HUES6 (cell line): ENCODE measurements at regions not wholly inside any gene's neighbourhood (a gene's known extent, or its start where the extent isn't known, plus 50 kb on each side); places are given as distances from the start of the nearest gene placed in this dataset.

ENCODE experiments used
- H3K27ac ChIP-seq: 2 replicates; pipeline ENCODE4 v1.7.0; 2013; ENCODE audit warnings: low read depth, mild to moderate bottlenecking, low read length, inconsistent platforms
- H3K27me3 ChIP-seq: 2 replicates; pipeline ENCODE4 v1.6.1; 2013; ENCODE audit warnings: low read length; ENCODE audit not compliant: control insufficient read depth, insufficient read depth
- H3K36me3 ChIP-seq: 2 replicates; pipeline ENCODE4 v1.6.1; 2013; ENCODE audit warnings: low read length; ENCODE audit not compliant: control insufficient read depth, insufficient read depth
- H3K4me1 ChIP-seq: 2 replicates; pipeline ENCODE4 v1.6.1; 2013; ENCODE audit warnings: low read length; ENCODE audit not compliant: control insufficient read depth, insufficient read depth
- H3K4me3 ChIP-seq: 2 replicates; pipeline ENCODE4 v1.5.1; 2013; ENCODE audit warnings: low read depth, low read length
- H3K9ac ChIP-seq: one replicate; pipeline ENCODE4 v1.6.1; 2013; ENCODE audit warnings: mild to moderate bottlenecking, low read length
- H3K9me3 ChIP-seq: 2 replicates; pipeline ENCODE4 v1.6.1; 2013; ENCODE audit warnings: low read depth, low read length; ENCODE audit not compliant: control insufficient read depth, insufficient read depth

DNA sequence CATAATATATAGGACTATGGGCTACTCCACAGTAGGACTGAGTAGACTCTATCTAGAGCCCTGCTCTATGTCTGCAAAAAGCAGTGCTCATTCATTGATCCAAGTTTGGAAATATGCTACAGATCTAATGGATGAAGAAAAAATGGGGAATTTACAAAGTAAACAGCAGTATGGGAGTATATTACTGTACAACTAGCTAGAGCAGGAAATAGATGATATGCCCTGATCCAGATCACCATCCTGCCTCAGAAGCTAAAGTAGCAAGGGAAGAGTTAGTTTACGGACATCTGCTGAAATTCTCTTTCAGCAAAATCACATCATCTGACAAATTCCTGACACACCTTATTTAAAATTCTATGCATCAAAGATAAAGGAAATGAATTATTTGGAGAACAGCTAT lies 168.2 kb upstream of the SEMA3A start:
- no peak overlapping the region for H3K9ac ChIP-seq
- no peak overlapping the region for H3K4me3 ChIP-seq
- H3K36me3 ChIP-seq = no peaks in the 10 kb centered on the region
- no peak overlapping the region for H3K27ac ChIP-seq
- no peaks in the 10 kb centered on the region for H3K9me3 ChIP-seq
- H3K4me1 ChIP-seq = peaks cover 8% of the 10 kb centered on the region
- no peaks in the 10 kb centered on the region for H3K27me3 ChIP-seq

DNA sequence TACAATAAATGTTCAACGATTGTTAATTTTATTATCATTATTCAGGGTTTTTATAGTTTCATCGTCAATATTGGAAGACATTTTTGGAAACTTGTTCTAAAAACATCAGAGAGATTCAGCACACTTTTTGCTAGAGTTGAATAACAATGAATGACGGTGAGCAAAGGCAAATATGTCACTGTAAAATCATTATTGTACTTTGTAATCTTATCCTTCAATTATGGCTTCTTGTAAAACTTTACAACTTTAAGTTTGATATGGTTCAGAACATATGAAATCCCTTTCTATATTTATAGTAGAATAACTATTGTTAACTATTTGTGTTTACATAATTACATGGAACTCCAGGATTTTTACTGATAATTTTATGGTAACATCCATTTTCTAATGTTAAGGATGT lies 167.8 kb upstream of the SEMA3A start:
- Histone ChIP-seq H3K4me1 (peaks cover 8% of the 10 kb centered on the region), H3K9ac (no peak overlapping the region), H3K9me3 (no peaks in the 10 kb centered on the region), H3K27ac (no peak overlapping the region), H3K36me3 (no peaks in the 10 kb centered on the region), H3K27me3 (no peaks in the 10 kb centered on the region), H3K4me3 (no peak overlapping the region)

- Histone ChIP-seq H3K27me3 (no peaks in the 10 kb centered on the region), H3K4me1 (no peaks in the 10 kb centered on the region), H3K4me3 (no peak overlapping the region), H3K27ac (no peak overlapping the region), H3K9ac (no peak overlapping the region), H3K36me3 (no peaks in the 10 kb centered on the region), H3K9me3 (no peaks in the 10 kb centered on the region)
Measured at GRCh38 chr7:84354866-84355265, 160.3 kb upstream of the SEMA3A start.

- no peak overlapping the region for H3K27ac ChIP-seq
- no peaks in the 10 kb centered on the region for H3K4me1 ChIP-seq
- H3K9ac ChIP-seq = no peak overlapping the region
Measured at GRCh38 chr7:84354030-84354429, 159.4 kb upstream of the SEMA3A start.

GRCh38 chr7:84339306-84339705 lies 144.7 kb upstream of the SEMA3A start:
- H3K9ac ChIP-seq = no peak overlapping the region
- H3K9me3 ChIP-seq = no peaks in the 10 kb centered on the region
- no peak overlapping the region for H3K4me3 ChIP-seq
- no peaks in the 10 kb centered on the region for H3K36me3 ChIP-seq
- H3K27me3 ChIP-seq = no peaks in the 10 kb centered on the region
- no peaks in the 10 kb centered on the region; the same call in 1 of the 2 replicates for H3K4me1 ChIP-seq
- H3K27ac ChIP-seq = no peak overlapping the region

More at GRCh38 chr7:84354030-84354429, 159.4 kb upstream of the SEMA3A start:
- Histone ChIP-seq H3K4me3 (no peak overlapping the region), H3K36me3 (no peaks in the 10 kb centered on the region), H3K27me3 (no peaks in the 10 kb centered on the region), H3K9me3 (no peaks in the 10 kb centered on the region)

DNA sequence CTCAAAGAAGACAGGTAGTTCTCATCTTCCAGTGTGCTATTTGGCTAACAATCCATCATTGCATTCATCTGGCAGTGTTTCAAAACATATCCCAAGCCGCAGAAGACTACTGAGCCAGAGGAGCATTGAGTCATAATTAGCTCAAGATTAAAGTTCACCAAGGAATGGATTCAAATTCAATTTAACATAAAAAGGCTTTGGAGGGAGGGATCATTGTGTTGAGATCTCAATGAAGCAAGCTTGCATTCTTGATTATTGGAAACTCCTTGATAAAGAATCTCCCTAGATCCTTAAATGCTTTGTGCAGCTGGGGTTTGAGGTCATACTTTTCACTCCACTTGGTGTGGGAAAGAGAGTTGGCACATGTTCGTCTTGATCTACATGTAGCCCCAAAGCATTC lies 142.8 kb upstream of the SEMA3A start:
- H3K36me3 ChIP-seq = no peaks in the 10 kb centered on the region
- H3K9me3 ChIP-seq = no peaks in the 10 kb centered on the region
- H3K4me1 ChIP-seq = no peaks in the 10 kb centered on the region; the same call in 1 of the 2 replicates
- H3K27ac ChIP-seq = no peak overlapping the region
- H3K27me3 ChIP-seq = no peaks in the 10 kb centered on the region
- no peak overlapping the region for H3K4me3 ChIP-seq
- no peak overlapping the region for H3K9ac ChIP-seq

- H3K9ac ChIP-seq = no peak overlapping the region
- no peaks in the 10 kb centered on the region; the same call in 1 of the 2 replicates for H3K4me1 ChIP-seq
- no peaks in the 10 kb centered on the region for H3K9me3 ChIP-seq
- no peak overlapping the region for H3K4me3 ChIP-seq
- no peaks in the 10 kb centered on the region for H3K36me3 ChIP-seq
- H3K27ac ChIP-seq = no peak overlapping the region
- H3K27me3 ChIP-seq = no peaks in the 10 kb centered on the region
Measured at GRCh38 chr7:84336766-84337165, 142.2 kb upstream of the SEMA3A start.

DNA sequence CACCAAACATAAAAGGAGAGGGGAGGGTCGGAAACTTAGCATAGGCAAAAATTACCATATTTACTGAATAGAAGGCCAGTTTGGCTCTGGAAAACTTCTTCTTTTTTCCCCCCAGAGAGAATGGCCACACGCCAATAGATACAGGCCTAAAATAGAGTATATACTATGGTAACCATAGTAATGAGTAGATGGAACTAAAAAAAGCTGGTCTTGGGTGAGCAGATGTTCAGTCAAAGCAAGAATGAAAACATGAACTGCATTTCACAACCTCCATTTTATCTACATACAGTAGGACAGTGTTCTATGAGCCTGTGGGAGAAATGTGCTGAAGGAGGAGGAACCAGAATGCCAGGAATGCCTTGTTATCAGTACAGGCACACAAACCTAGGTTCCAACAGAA lies 141.7 kb upstream of the SEMA3A start:
- Histone ChIP-seq H3K27ac (no peak overlapping the region), H3K9me3 (no peaks in the 10 kb centered on the region), H3K4me3 (no peak overlapping the region), H3K36me3 (no peaks in the 10 kb centered on the region), H3K27me3 (no peaks in the 10 kb centered on the region), H3K9ac (no peak overlapping the region), H3K4me1 (no peaks in the 10 kb centered on the region; the same call in 1 of the 2 replicates)

DNA sequence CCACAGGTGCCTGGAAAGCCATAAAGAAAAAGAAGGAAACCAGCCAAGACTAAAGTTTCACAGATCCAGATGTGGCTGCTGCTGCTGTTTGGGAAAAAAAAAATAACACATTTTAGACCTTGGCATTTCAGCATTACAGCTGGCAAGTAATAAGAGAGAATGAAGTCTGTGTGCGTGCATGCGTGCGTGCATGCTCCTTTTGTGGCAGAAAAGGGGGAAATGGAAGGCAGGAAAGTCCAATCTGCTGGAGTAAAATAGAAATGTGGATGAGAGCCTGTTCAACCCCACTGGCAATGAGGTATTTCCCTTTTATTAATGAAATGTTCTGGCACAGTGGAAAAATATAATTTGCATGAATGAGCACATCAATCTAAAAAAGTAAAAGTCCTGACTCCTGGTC lies 137.0 kb upstream of the SEMA3A start:
- no peak overlapping the region for H3K27ac ChIP-seq
- H3K36me3 ChIP-seq = no peaks in the 10 kb centered on the region
- H3K9me3 ChIP-seq = no peaks in the 10 kb centered on the region
- no peaks in the 10 kb centered on the region; the same call in 1 of the 2 replicates for H3K4me1 ChIP-seq
- no peak overlapping the region for H3K4me3 ChIP-seq
- no peaks in the 10 kb centered on the region for H3K27me3 ChIP-seq
- no peak overlapping the region for H3K9ac ChIP-seq

- no peak overlapping the region for H3K4me3 ChIP-seq
- H3K27me3 ChIP-seq = no peaks in the 10 kb centered on the region
- no peaks in the 10 kb centered on the region for H3K4me1 ChIP-seq
- no peaks in the 10 kb centered on the region for H3K9me3 ChIP-seq
- H3K36me3 ChIP-seq = no peaks in the 10 kb centered on the region
- H3K27ac ChIP-seq = no peak overlapping the region
- H3K9ac ChIP-seq = no peak overlapping the region
Measured at GRCh38 chr7:84328571-84328970, 134.0 kb upstream of the SEMA3A start.

DNA sequence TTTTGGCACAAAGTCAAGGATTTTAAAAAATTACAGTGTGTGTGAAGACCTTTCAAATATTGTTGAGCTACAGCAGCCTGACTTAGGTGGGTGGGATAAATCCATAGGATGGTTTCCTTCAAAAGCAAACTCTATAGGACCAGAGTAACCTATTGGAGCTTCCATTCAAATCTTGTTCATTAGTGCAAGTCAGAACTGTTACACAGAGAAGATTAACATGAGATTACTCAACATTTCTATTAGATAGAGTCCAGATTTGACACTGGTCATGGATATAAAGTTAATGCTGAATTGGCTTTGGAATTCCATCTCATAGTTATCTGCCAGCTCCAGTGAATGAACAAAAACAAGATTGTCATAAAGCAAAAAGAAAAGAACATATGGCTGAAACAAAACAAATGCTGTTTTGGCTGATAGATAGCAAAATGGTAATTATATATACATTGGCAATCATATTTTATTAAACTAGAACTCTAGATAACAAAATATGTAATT lies 129.6 kb upstream of the SEMA3A start:
- Histone ChIP-seq H3K4me1 (no peaks in the 10 kb centered on the region), H3K9me3 (peaks cover 6% of the 10 kb centered on the region; the same call in 1 of the 2 replicates), H3K36me3 (no peaks in the 10 kb centered on the region), H3K27ac (no peak overlapping the region), H3K9ac (no peak overlapping the region), H3K4me3 (no peak overlapping the region), H3K27me3 (no peaks in the 10 kb centered on the region)

DNA sequence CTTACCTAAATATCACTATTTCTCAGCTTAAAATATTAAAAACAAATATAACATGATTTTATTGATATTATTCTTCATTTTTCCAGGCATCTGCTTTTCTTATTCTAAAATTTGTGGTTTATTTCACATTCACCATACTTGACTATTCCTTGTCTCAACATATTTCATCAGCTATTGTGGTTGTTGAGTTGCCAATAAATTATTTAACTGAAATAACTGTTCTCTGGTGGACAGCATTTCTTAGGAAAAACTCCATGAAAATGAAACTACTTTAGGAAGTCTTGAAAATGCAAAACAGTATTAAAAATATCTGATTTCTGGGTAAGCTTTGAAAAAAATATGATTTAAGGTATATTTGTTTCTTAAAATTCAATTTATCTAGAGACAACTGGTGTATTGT lies 122.9 kb upstream of the SEMA3A start:
- Histone ChIP-seq H3K27ac (no peak overlapping the region), H3K4me1 (no peaks in the 10 kb centered on the region), H3K4me3 (no peak overlapping the region), H3K9me3 (peaks cover 6% of the 10 kb centered on the region; the same call in 1 of the 2 replicates), H3K36me3 (no peaks in the 10 kb centered on the region), H3K27me3 (no peaks in the 10 kb centered on the region), H3K9ac (no peak overlapping the region)
